Body of pancreas (tissue), 4 donors: ENCODE measurements at regions not wholly inside any gene's neighbourhood (a gene's known extent, or its start where the extent isn't known, plus 50 kb on each side); places are given as distances from the start of the nearest gene placed in this dataset.

Experiments
- POLR2A ChIP-seq, 3 donors: fragments of 450-650 bp; IDR thresholded peaks; one replicate each; pipeline ENCODE4 v1.6.1; 2016; ENCODE audit warnings: antibody characterized with exemption in 3 of 3, mild to moderate bottlenecking in 2 of 3
- TF ChIP-seq, protein P1 (sequence below), 7 experiments: fragments of 450-650 bp in 4 of 7; fragments of 200-600 bp in 3 of 7; sonication (generic) in 3 of 7; IDR thresholded peaks; one replicate each; pipeline ENCODE4 v1.5.1; 2016 to 2019; ENCODE audit warnings: antibody characterized with exemption in 7 of 7

- TF ChIP-seq POLR2A (IDR thresholded peaks at IDR 0.05): no peak
- TF ChIP-seq, protein P1, sequence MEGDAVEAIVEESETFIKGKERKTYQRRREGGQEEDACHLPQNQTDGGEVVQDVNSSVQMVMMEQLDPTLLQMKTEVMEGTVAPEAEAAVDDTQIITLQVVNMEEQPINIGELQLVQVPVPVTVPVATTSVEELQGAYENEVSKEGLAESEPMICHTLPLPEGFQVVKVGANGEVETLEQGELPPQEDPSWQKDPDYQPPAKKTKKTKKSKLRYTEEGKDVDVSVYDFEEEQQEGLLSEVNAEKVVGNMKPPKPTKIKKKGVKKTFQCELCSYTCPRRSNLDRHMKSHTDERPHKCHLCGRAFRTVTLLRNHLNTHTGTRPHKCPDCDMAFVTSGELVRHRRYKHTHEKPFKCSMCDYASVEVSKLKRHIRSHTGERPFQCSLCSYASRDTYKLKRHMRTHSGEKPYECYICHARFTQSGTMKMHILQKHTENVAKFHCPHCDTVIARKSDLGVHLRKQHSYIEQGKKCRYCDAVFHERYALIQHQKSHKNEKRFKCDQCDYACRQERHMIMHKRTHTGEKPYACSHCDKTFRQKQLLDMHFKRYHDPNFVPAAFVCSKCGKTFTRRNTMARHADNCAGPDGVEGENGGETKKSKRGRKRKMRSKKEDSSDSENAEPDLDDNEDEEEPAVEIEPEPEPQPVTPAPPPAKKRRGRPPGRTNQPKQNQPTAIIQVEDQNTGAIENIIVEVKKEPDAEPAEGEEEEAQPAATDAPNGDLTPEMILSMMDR (IDR thresholded peaks at IDR 0.05): no peak
These were observed 964.6 kb upstream of the B3GALT2 start for GRCh38 chr1:194151056-194151455.
